GM21737 (cell line): ENCODE measurements at regions not wholly inside any gene's neighbourhood (a gene's known extent, or its start where the extent isn't known, plus 50 kb on each side); places are given as distances from the start of the nearest gene placed in this dataset.

Source experiments
- ATAC-seq: cut with Tn5 transposase; IDR thresholded peaks from one replicate; pipeline ENCODE4 v1.9.1; 2021; ENCODE audit warnings: mild to moderate bottlenecking, moderate library complexity; ENCODE audit not compliant: unreplicated experiment

- no peak for ATAC-seq
Observed at GRCh38 chr1:187294421-187295201, 465.9 kb downstream of the PLA2G4A start.

GRCh38 chr1:187300081-187300480, 471.3 kb downstream of the PLA2G4A start:
- no peak for ATAC-seq

GRCh38 chr1:187306710-187307415, 478.1 kb downstream of the PLA2G4A start:
- no peak for ATAC-seq

GRCh38 chr1:187310038-187310631, 481.4 kb downstream of the PLA2G4A start:
- no peak for ATAC-seq

- ATAC-seq: no peak
Observed at GRCh38 chr1:187313115-187313514, 484.4 kb downstream of the PLA2G4A start.

GRCh38 chr1:187326557-187326956, 497.8 kb downstream of the PLA2G4A start:
- no peak for ATAC-seq

GRCh38 chr1:187336441-187337168, 507.9 kb downstream of the PLA2G4A start:
- ATAC-seq: no peak

- no peak for ATAC-seq
Observed at GRCh38 chr1:187338762-187339412, 510.1 kb downstream of the PLA2G4A start.

- no peak for ATAC-seq
Observed at GRCh38 chr1:187342495-187342894, 513.7 kb downstream of the PLA2G4A start.

GRCh38 chr1:187374082-187374481, 545.3 kb downstream of the PLA2G4A start:
- no peak for ATAC-seq

- ATAC-seq: no peak
Observed at GRCh38 chr1:187374742-187375141, 546.0 kb downstream of the PLA2G4A start.

GRCh38 chr1:187383366-187383765, 554.6 kb downstream of the PLA2G4A start:
- ATAC-seq: no peak

GRCh38 chr1:187384504-187384903, 555.8 kb downstream of the PLA2G4A start:
- ATAC-seq: no peak

GRCh38 chr1:187390215-187390818, 561.6 kb downstream of the PLA2G4A start:
- ATAC-seq: no peak

- no peak for ATAC-seq
Observed at GRCh38 chr1:187396226-187396625, 567.5 kb downstream of the PLA2G4A start.

- no peak for ATAC-seq
Observed at GRCh38 chr1:187396929-187397796, 568.4 kb downstream of the PLA2G4A start.

GRCh38 chr1:187408212-187409004, 579.7 kb downstream of the PLA2G4A start:
- ATAC-seq: no peak

GRCh38 chr1:187409341-187409740, 580.6 kb downstream of the PLA2G4A start:
- ATAC-seq: no peak

GRCh38 chr1:187411118-187411517, 582.4 kb downstream of the PLA2G4A start:
- ATAC-seq: no peak
